Activated CD8-positive, alpha-beta T cell treated with anti-CD3 and anti-CD28 coated beads for 36 hours (primary cell): ENCODE measurements at regions not wholly inside any gene's neighbourhood (a gene's known extent, or its start where the extent isn't known, plus 50 kb on each side); places are given as distances from the start of the nearest gene placed in this dataset.

ENCODE experiments used
- ATAC-seq: fragments of 200-7000 bp; cut with Tn5 transposase; one replicate; pipeline ENCODE4 v1.10.0; 2021; ENCODE audit warnings: mild to moderate bottlenecking, moderate library complexity
- CTCF ChIA-PET: fragments of 350-600 bp; sonication (Branson Sonifier 250); formaldehyde crosslinking; loops from one replicate; lab custom pipeline; 2021; ENCODE audit warnings: antibody characterized with exemption; lab: Charles Lee
- POLR2A ChIA-PET: fragments of 350-600 bp; sonication (Branson Sonifier 250); formaldehyde crosslinking; loops from one replicate; lab custom pipeline; 2021; ENCODE audit warnings: antibody characterized with exemption; lab: Charles Lee
- DNase-seq: peaks from one replicate; pipeline ENCODE4 v3.0.0-alpha.2; 2020
- H3K27ac Mint-ChIP-seq: one replicate; pipeline ENCODE4 v1.8.0; 2021; ENCODE audit warnings: mild to moderate bottlenecking, mixed read lengths
- H3K27me3 Mint-ChIP-seq: one replicate; pipeline ENCODE4 v1.8.0; 2021; ENCODE audit warnings: mixed read lengths
- H3K36me3 Mint-ChIP-seq: one replicate; pipeline ENCODE4 v1.8.0; 2021; ENCODE audit warnings: low read depth, mixed read lengths
- H3K4me1 Mint-ChIP-seq: one replicate; pipeline ENCODE4 v1.8.0; 2021; ENCODE audit warnings: low read depth, mixed read lengths
- H3K4me3 Mint-ChIP-seq: one replicate; pipeline ENCODE4 v1.8.0; 2021; ENCODE audit warnings: mild to moderate bottlenecking, moderate library complexity, mixed read lengths
- H3K9me3 Mint-ChIP-seq: one replicate; pipeline ENCODE4 v1.8.0; 2021; ENCODE audit warnings: mixed read lengths
- CTCF ChIP-seq: fragments of 200-600 bp; IDR thresholded peaks from one replicate; pipeline ENCODE4 v1.8.0; 2022; ENCODE audit warnings: antibody characterized with exemption, mild to moderate bottlenecking
- intact Hi-C: fragments of 100-400 bp; cut with micrococcal nuclease; formaldehyde crosslinking; loops from one replicate; pipeline ENCODE4 v1.10.0; 2022

DNA sequence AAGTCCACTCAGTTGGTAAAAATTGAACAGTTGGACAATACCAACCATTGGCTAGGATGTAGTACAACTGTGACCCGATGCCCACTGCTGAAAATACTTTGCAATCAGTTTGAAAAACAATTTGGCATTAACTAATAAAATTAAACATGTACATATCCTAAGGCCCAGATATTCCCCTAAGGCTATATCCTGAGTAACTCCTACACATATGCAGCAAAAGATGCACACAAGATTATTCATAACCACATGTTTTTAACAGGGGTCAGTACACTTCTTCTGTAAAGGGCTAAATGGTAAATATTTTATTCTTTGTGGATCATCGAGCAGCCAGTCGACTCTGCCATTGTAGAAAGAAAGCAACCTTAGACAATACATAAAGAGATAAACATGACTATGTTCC, 116.3 kb downstream of the MEX3B start:
- ChIA-PET POLR2A (no interaction called here), CTCF (no interaction called here)
- ATAC-seq, result no peak

DNA sequence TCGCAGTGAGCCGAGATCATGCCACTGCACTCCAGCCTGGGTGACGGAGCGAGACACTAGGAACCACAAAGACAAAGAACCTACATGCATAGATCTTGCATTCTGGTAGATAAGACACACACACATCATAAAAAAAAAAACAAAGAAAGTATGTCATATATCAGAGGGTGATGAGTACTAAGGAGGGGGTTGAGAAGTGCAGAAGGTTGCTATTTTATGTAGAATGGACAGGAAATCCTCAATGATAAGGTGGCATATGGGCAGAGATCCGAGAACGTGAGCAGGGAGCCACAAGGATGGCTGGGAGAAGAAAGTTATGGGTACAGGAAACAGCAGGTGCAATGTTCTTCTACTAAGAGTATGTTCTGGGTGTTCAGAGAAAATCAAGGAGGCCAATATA, 118.8 kb downstream of the MEX3B start:
- Mint-ChIP-seq H3K27me3 (peaks cover 2% of the 10 kb centered on the region), H3K4me1 (no peaks in the 10 kb centered on the region), H3K36me3 (no peaks in the 10 kb centered on the region), H3K9me3 (no peaks in the 10 kb centered on the region), H3K4me3 (no peak overlapping the region), H3K27ac (no peak overlapping the region)
- TF ChIP-seq CTCF, result no peak
- ChIA-PET CTCF (no interaction called here), POLR2A (no interaction called here)
- no peak for ATAC-seq
- no peak for DNase-seq
- intact Hi-C loops, result no loop called here

More for the DNA sequence above, 116.3 kb downstream of the MEX3B start:
- DNase-seq, result no peak
- no peaks in the 10 kb centered on the region for H3K9me3 Mint-ChIP-seq
- no peaks in the 10 kb centered on the region for H3K27me3 Mint-ChIP-seq
- no peak overlapping the region for H3K27ac Mint-ChIP-seq
- no peak overlapping the region for H3K4me3 Mint-ChIP-seq
- TF ChIP-seq CTCF, result no peak
- intact Hi-C loops, result no loop called here
- H3K4me1 Mint-ChIP-seq, result no peaks in the 10 kb centered on the region
- no peaks in the 10 kb centered on the region for H3K36me3 Mint-ChIP-seq

- no peaks in the 10 kb centered on the region for H3K4me1 Mint-ChIP-seq
- intact Hi-C loops, result no loop called here
Measured at GRCh38 chr15:81924729-81925128, 121.1 kb downstream of the MEX3B start.

GRCh38 chr15:81923561-81924350, 122.1 kb downstream of the MEX3B start:
- Mint-ChIP-seq H3K4me1 (no peaks in the 10 kb centered on the region), H3K27me3 (peaks cover 2% of the 10 kb centered on the region), H3K4me3 (no peak overlapping the region), H3K9me3 (peaks cover 10% of the 10 kb centered on the region), H3K27ac (no peak overlapping the region), H3K36me3 (peaks cover 2% of the 10 kb centered on the region)
- no peak for ATAC-seq
- DNase-seq, result no peak
- ChIA-PET CTCF (no interaction called here), POLR2A (no interaction called here)
- no peak for TF ChIP-seq CTCF
- intact Hi-C loops, result no loop called here

More at GRCh38 chr15:81924729-81925128, 121.1 kb downstream of the MEX3B start:
- Mint-ChIP-seq H3K36me3 (no peaks in the 10 kb centered on the region), H3K4me3 (no peak overlapping the region), H3K27ac (no peak overlapping the region), H3K27me3 (peaks cover 2% of the 10 kb centered on the region), H3K9me3 (peaks cover 5% of the 10 kb centered on the region)
- DNase-seq (no peak), ATAC-seq (no peak)
- CTCF ChIA-PET, result no interaction called here
- POLR2A ChIA-PET, result no interaction called here
- no peak for TF ChIP-seq CTCF

GRCh38 chr15:81922143-81922542, 123.7 kb downstream of the MEX3B start:
- intact Hi-C loops, result no loop called here
- CTCF ChIA-PET, result no interaction called here

More at GRCh38 chr15:81922143-81922542, 123.7 kb downstream of the MEX3B start:
- Mint-ChIP-seq H3K4me1 (no peaks in the 10 kb centered on the region), H3K9me3 (peaks cover 17% of the 10 kb centered on the region), H3K36me3 (peaks cover 4% of the 10 kb centered on the region), H3K27ac (no peak overlapping the region), H3K27me3 (peaks cover 2% of the 10 kb centered on the region), H3K4me3 (no peak overlapping the region)
- no peak for DNase-seq
- POLR2A ChIA-PET, result interaction anchor here (0.6 kb wide), 1 partner anchor 61 kb away, joined by 3 read pairs; no protein-coding TSS in a partner anchor
- TF ChIP-seq CTCF, result no peak
- ATAC-seq, result no peak
